GM12878 (cell line): ENCODE measurements at regions not wholly inside any gene's neighbourhood (a gene's known extent, or its start where the extent isn't known, plus 50 kb on each side); places are given as distances from the start of the nearest gene placed in this dataset.
"Not testable (repeated sequence)": the region's sequence is repeated elsewhere in the genome, so short reads cannot be mapped to it uniquely, and the experiment has no call there.

ENCODE experiments used
- ATAC-seq: fragments of 200-7000 bp; cut with Tn5 transposase; 3 replicates; pipeline ENCODE4 v1.9.1; 2020; ENCODE audit warnings: mild to moderate bottlenecking, moderate library complexity
- BruUV-seq: library from RNA; stranded (reverse); fragments of 400-500 nt; replicated peaks from 2 replicates; lab custom pipeline; 2021; lab: Mats Ljungman, UMichigan
- CTCF ChIA-PET: fragments of 300-600 bp; sonication (Branson Sonifier 250); formaldehyde crosslinking; extraction: SDS; loops from one replicate; lab custom pipeline; 2021; ENCODE audit warnings: inconsistent platforms; lab: Yijun Ruan, JAX
- POLR2A ChIA-PET: fragments of 350-600 bp; formaldehyde crosslinking; extraction: SDS; loops from one replicate; lab custom pipeline; 2021; ENCODE audit warnings: inconsistent platforms; lab: Charles Lee
- RAD21 ChIA-PET: fragments of 300-600 bp; sonication (Branson Sonifier 250); formaldehyde crosslinking; loops from one replicate; lab custom pipeline; 2023; ENCODE audit warnings: antibody characterized with exemption; ENCODE audit not compliant: unreplicated experiment; lab: Charles Lee
- SMC1A ChIA-PET: fragments of 300-600 bp; sonication (Branson Sonifier 250); formaldehyde crosslinking; loops from one replicate; lab custom pipeline; 2023; ENCODE audit not compliant: unreplicated experiment, uncharacterized antibody; lab: Charles Lee
- DNase-seq: peaks from one replicate; pipeline ENCODE4 v3.0.0-alpha.2; 2011; ENCODE audit warnings: low read depth, low spot score
- FAIRE-seq: peaks from 3 replicates; lab custom pipeline; 2011; peaks lifted over from hg19 to GRCh38; lab: Jason Lieb, UNC
- H2AFZ ChIP-seq: 2 replicates; pipeline ENCODE4 v1.6.0; 2011; ENCODE audit warnings: low read depth, low read length, control low read depth; ENCODE audit not compliant: control insufficient read depth
- H3K27ac ChIP-seq: 2 replicates; pipeline ENCODE4 v1.5.1; 2011; ENCODE audit warnings: control low read depth; ENCODE audit not compliant: control insufficient read depth, insufficient read depth
- H3K27me3 ChIP-seq, 2 experiments: replicated peaks in 1 of 2; 2 replicates each; pipeline versions ENCODE4 v1.6.0 to v1.6.1; 2011; ENCODE audit warnings: low read length in 1 of 2; ENCODE audit not compliant: control insufficient read depth in 2 of 2, insufficient read depth in 2 of 2
- H3K36me3 ChIP-seq, 2 experiments: 2 replicates each; pipeline ENCODE4 v1.5.1; 2011; ENCODE audit warnings: low read length in 1 of 2; ENCODE audit not compliant: control insufficient read depth in 2 of 2, insufficient read depth in 2 of 2
- H3K4me1 ChIP-seq: 2 replicates; pipeline ENCODE4 v1.6.1; 2011; ENCODE audit warnings: mild to moderate bottlenecking, low read length, moderate library complexity, mixed read lengths; ENCODE audit not compliant: control insufficient read depth, insufficient read depth
- H3K4me2 ChIP-seq: 2 replicates; pipeline ENCODE4 v1.6.0; 2011; ENCODE audit warnings: control low read depth; ENCODE audit not compliant: control insufficient read depth, insufficient read depth
- H3K4me3 ChIP-seq: fragments of 200-600 bp; sonication (generic); 2 replicates; pipeline ENCODE4 v1.5.1; 2016
- H3K79me2 ChIP-seq: 2 replicates; pipeline ENCODE4 v1.6.0; 2011; ENCODE audit warnings: low read length; ENCODE audit not compliant: control insufficient read depth, insufficient read depth
- H3K9ac ChIP-seq: 2 replicates; pipeline ENCODE4 v1.8.0; 2011; ENCODE audit warnings: low read length, control low read depth, mixed read lengths; ENCODE audit not compliant: control insufficient read depth, insufficient read depth
- H3K9me3 ChIP-seq: replicated peaks from 3 replicates; pipeline ENCODE4 v1.5.1; 2011; ENCODE audit warnings: mild to moderate bottlenecking, low read length; ENCODE audit not compliant: control insufficient read depth, insufficient read depth
- H4K20me1 ChIP-seq: 2 replicates; pipeline ENCODE4 v1.6.0; 2011; ENCODE audit not compliant: control insufficient read depth, insufficient read depth
- ATF7 ChIP-seq: fragments of 450-650 bp; IDR thresholded peaks from 2 replicates; pipeline ENCODE4 v1.6.1; 2016; ENCODE audit warnings: low read depth, mild to moderate bottlenecking
- BACH1 ChIP-seq: fragments of 450-650 bp; IDR thresholded peaks from 2 replicates; pipeline ENCODE4 v1.6.1; 2017; ENCODE audit warnings: mild to moderate bottlenecking, borderline replicate concordance
- EGR1 ChIP-seq, 2 experiments: IDR thresholded peaks; 1 replicate in 1 of 2; 2 replicates in 1 of 2; pipeline ENCODE4 v1.6.1; 2011 to 2012; ENCODE audit warnings: low read depth in 2 of 2, low read length in 2 of 2, borderline replicate concordance in 1 of 2, mild to moderate bottlenecking in 1 of 2, moderate library complexity in 1 of 2
- HDGF ChIP-seq: fragments of 450-650 bp; IDR thresholded peaks from 2 replicates; pipeline ENCODE4 v1.6.1; 2016; ENCODE audit warnings: antibody characterized with exemption
- IKZF2 ChIP-seq, 2 experiments: fragments of 450-650 bp; IDR thresholded peaks; 2 replicates each; pipeline ENCODE4 v1.6.1; 2017; ENCODE audit warnings: mild to moderate bottlenecking in 2 of 2, moderate library complexity in 2 of 2
- NBN ChIP-seq: fragments of 450-650 bp; IDR thresholded peaks from 2 replicates; pipeline ENCODE4 v1.6.1; 2016
- POLR2A ChIP-seq: IDR thresholded peaks from 2 replicates; pipeline ENCODE4 v1.6.1; 2011; ENCODE audit warnings: low read depth, mild to moderate bottlenecking, low read length
- POU2F2 ChIP-seq: IDR thresholded peaks from 3 replicates; pipeline ENCODE4 v1.6.1; 2011; ENCODE audit warnings: low read depth, mild to moderate bottlenecking, low read length, borderline replicate concordance
- TBL1XR1 ChIP-seq: IDR thresholded peaks from 2 replicates; pipeline ENCODE4 v1.6.1; 2012; ENCODE audit warnings: low read depth, low read length, improper control_type of control experiment
- YY1 ChIP-seq: IDR thresholded peaks from 2 replicates; pipeline ENCODE4 v1.6.1; 2011; ENCODE audit warnings: low read depth, mild to moderate bottlenecking, low read length
- ZBED1 ChIP-seq: IDR thresholded peaks from 2 replicates; pipeline ENCODE4 v1.6.1; 2016; ENCODE audit warnings: borderline replicate concordance
- WGBS: methylation state at CpG from one replicate; pipeline ENCODE4 v1.1.6; 2016; ENCODE audit warnings: low lambda C conversion rate; ENCODE audit not compliant: insufficient replicate concordance, insufficient coverage; ENCODE audit errors: missing lambda C conversion rate; 5-methylcytosine and 5-hydroxymethylcytosine counted together
- in situ Hi-C: fragments of 300-500 bp; cut with MboI; formaldehyde crosslinking; loops from 9 replicates; pipeline ENCODE4 v1.14.3; 2018; ENCODE audit warnings: mixed read lengths
- intact Hi-C: fragments of 100-400 bp; cut with micrococcal nuclease; formaldehyde crosslinking; loops from one replicate; pipeline ENCODE4 v1.14.2; 2022; ENCODE audit not compliant: unreplicated experiment
- TF ChIP-seq, protein P1 (sequence below): fragments of 450-650 bp; IDR thresholded peaks from 2 replicates; pipeline ENCODE4 v1.6.1; 2016; ENCODE audit warnings: mild to moderate bottlenecking
- TF ChIP-seq, protein P2 (sequence below): fragments of 450-650 bp; IDR thresholded peaks from 2 replicates; pipeline ENCODE4 v1.6.1; 2017; ENCODE audit warnings: low read depth, mild to moderate bottlenecking, moderate library complexity
- TF ChIP-seq, protein P3 (sequence below): fragments of 450-650 bp; IDR thresholded peaks from 2 replicates; pipeline ENCODE4 v1.6.1; 2014; ENCODE audit warnings: mild to moderate bottlenecking

DNA sequence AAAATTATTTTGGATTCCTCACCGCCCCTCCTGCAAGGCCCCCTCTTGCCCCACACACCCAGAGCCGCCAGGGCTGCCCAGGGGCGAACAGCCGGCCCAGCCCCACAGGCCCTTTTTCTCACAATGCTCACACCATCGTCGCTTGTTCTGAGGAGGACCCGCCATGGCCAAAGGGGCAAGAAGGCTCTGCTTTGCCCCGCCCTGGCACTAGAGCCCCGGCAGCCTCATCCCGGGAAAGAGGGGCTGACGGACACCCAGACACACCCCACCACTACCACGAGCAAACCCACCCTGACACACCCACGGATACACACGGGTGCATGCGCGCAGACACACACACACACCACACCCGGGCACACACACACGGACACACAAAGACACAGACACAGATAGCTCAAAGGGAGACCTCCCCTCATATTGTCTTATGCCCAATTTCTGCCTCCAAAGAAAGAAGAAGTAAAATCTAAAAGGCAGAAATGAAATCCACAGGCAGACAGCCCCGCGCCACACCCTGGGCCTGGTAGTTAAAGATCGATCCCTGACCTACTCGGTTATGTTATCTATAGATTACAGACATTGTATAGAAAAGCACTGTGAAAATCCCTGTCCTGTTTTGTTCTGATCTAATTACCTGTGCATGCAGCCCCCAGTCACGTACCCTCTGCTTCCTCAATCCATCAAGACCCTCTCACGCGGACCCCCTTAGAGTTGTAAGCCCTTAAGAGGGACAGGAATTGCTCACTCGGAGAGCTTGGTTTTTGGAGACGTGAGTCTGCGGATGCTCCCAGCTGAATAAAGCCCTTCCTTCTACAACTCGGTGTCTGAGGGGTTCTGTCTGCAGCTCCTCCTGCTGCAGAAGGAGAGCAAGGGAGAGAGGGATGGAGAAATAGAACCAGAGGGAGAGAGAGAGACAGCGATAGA lies 1610.9 kb downstream of the SPATA31A7 start:
- H3K4me1 ChIP-seq, H3K9me3 ChIP-seq, intact Hi-C loops, FAIRE-seq, BruUV-seq, H3K36me3 ChIP-seq, H4K20me1 ChIP-seq, H3K27me3 ChIP-seq, in situ Hi-C loops: not testable (repeated sequence)
- Histone ChIP-seq H3K9ac (peak overlapping the region; percentile 70), H3K27ac (peak overlapping the region; percentile 94), H3K4me3 (peak overlapping the region; percentile 79), H3K4me2 (peak overlapping the region; percentile 96), H2AFZ (peak overlapping the region; percentile 25), H3K79me2 (peaks cover 42% of the 10 kb centered on the region)
- ChIA-PET SMC1A (interaction anchor here (1.4 kb wide), 1 partner anchor 1017 kb away, joined by 17 read pairs; no protein-coding TSS in a partner anchor), CTCF (interaction anchor here (3.3 kb wide), 1 partner anchor 1016 kb away, joined by 25 read pairs; no protein-coding TSS in a partner anchor), POLR2A (interaction anchor here (3.4 kb wide), 1 partner anchor 1016 kb away, joined by 35 read pairs; no protein-coding TSS in a partner anchor), RAD21 (interaction anchor here (3.3 kb wide), 1 partner anchor 1016 kb away, joined by 47 read pairs; no protein-coding TSS in a partner anchor)
- WGBS: 3% methylated on average over 30 of the region's 30 CpGs
- TF ChIP-seq, protein P1, sequence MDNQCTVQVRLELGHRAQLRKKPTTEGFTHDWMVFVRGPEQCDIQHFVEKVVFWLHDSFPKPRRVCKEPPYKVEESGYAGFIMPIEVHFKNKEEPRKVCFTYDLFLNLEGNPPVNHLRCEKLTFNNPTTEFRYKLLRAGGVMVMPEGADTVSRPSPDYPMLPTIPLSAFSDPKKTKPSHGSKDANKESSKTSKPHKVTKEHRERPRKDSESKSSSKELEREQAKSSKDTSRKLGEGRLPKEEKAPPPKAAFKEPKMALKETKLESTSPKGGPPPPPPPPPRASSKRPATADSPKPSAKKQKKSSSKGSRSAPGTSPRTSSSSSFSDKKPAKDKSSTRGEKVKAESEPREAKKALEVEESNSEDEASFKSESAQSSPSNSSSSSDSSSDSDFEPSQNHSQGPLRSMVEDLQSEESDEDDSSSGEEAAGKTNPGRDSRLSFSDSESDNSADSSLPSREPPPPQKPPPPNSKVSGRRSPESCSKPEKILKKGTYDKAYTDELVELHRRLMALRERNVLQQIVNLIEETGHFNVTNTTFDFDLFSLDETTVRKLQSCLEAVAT: peak; percentile 76
- TF ChIP-seq, protein P2, sequence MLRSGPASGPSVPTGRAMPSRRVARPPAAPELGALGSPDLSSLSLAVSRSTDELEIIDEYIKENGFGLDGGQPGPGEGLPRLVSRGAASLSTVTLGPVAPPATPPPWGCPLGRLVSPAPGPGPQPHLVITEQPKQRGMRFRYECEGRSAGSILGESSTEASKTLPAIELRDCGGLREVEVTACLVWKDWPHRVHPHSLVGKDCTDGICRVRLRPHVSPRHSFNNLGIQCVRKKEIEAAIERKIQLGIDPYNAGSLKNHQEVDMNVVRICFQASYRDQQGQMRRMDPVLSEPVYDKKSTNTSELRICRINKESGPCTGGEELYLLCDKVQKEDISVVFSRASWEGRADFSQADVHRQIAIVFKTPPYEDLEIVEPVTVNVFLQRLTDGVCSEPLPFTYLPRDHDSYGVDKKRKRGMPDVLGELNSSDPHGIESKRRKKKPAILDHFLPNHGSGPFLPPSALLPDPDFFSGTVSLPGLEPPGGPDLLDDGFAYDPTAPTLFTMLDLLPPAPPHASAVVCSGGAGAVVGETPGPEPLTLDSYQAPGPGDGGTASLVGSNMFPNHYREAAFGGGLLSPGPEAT: peak; percentile 62
- TF ChIP-seq ATF7 (peak; percentile 39; the same call in 1 of the 2 replicates), HDGF (peak; percentile 91; the same call in 1 of the 2 replicates), ZBED1 (peak; percentile 54; the same call in 1 of the 2 replicates), YY1 (peak; percentile 50; the same call in 1 of the 2 replicates), IKZF2 (IDR thresholded peaks at IDR 0.05) (0 out of 4 replicates have a peak, but pooled peaks of 1 of the 2 experiments have one; percentile 13), BACH1 (0 out of 2 replicates have a peak, but pooled peaks have one; percentile 44), EGR1 (IDR thresholded peaks at IDR 0.05; ENCODE audit: borderline replicate concordance in 1 of 2, low read depth in 2 of 2, low read length in 2 of 2) (peak in 1 of 2 experiments; percentile 35; a peak in 1 of 3 replicates), POU2F2 (0 out of 3 replicates have a peak, but pooled peaks have one; percentile 20), TBL1XR1 (0 out of 2 replicates have a peak, but pooled peaks have one; percentile 17), NBN (peak; percentile 86), POLR2A (0 out of 2 replicates have a peak, but pooled peaks have one; percentile 43)
- TF ChIP-seq, protein P3, sequence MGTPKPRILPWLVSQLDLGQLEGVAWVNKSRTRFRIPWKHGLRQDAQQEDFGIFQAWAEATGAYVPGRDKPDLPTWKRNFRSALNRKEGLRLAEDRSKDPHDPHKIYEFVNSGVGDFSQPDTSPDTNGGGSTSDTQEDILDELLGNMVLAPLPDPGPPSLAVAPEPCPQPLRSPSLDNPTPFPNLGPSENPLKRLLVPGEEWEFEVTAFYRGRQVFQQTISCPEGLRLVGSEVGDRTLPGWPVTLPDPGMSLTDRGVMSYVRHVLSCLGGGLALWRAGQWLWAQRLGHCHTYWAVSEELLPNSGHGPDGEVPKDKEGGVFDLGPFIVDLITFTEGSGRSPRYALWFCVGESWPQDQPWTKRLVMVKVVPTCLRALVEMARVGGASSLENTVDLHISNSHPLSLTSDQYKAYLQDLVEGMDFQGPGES: 0 out of 2 replicates have a peak, but pooled peaks have one; percentile 11
- peak; percentile 45 for DNase-seq
- peak; percentile 57 for ATAC-seq
